ENCODE measurements at regions not wholly inside any gene's neighbourhood (a gene's known extent, or its start where the extent isn't known, plus 50 kb on each side); places are given as distances from the start of the nearest gene placed in this dataset.

GRCh38 chr2:150548527-150548926 lies 61.1 kb upstream of the RND3 start:
- DNase-seq (ENCODE audit: low spot score), result no peak

GRCh38 chr2:150545916-150546315 lies 58.4 kb upstream of the RND3 start:
- DNase-seq (ENCODE audit: low spot score), result no peak

GRCh38 chr2:150544731-150545130 lies 57.3 kb upstream of the RND3 start:
- no peak for DNase-seq (ENCODE audit: low spot score)

GRCh38 chr2:150542692-150543091 lies 55.2 kb upstream of the RND3 start:
- DNase-seq (ENCODE audit: low spot score), result no peak

GRCh38 chr2:150542172-150542571 lies 54.7 kb upstream of the RND3 start:
- no peak for DNase-seq (ENCODE audit: low spot score)

GRCh38 chr2:150538651-150539201 lies 51.3 kb upstream of the RND3 start:
- DNase-seq (ENCODE audit: low spot score), result peak; percentile 48

All from A172 (cell line).